ENCODE measurements at regions not wholly inside any gene's neighbourhood (a gene's known extent, or its start where the extent isn't known, plus 50 kb on each side); places are given as distances from the start of the nearest gene placed in this dataset.
A peak's percentile ranks its signal among the peaks of the same experiment; 100 is the strongest.

- no peak for DNase-seq (ENCODE audit: low read depth in 2 of 2)
- TF ChIP-seq CTCF (IDR thresholded peaks at IDR 0.05; ENCODE audit: low read depth, low read length): no peak
- no peak overlapping the region for H3K4me3 ChIP-seq (replicated peaks in 1 of 2; ENCODE audit: low read depth in 2 of 2, low read length in 2 of 2)
These were observed 204.5 kb upstream of the CMC1 start for GRCh38 chr3:28036599-28037575.

- H3K4me3 ChIP-seq (replicated peaks in 1 of 2; ENCODE audit: low read depth in 2 of 2, low read length in 2 of 2): no peak overlapping the region
- DNase-seq (ENCODE audit: low read depth in 2 of 2): no peak
- no peak for TF ChIP-seq CTCF (IDR thresholded peaks at IDR 0.05; ENCODE audit: low read depth, low read length)
These were observed 202.2 kb upstream of the CMC1 start for GRCh38 chr3:28039234-28039633.

GRCh38 chr3:28039829-28040228, 201.6 kb upstream of the CMC1 start:
- no peak for TF ChIP-seq CTCF (IDR thresholded peaks at IDR 0.05; ENCODE audit: low read depth, low read length)

GRCh38 chr3:28042095-28042635, 199.3 kb upstream of the CMC1 start:
- no peak overlapping the region for H3K4me3 ChIP-seq (replicated peaks in 1 of 2; ENCODE audit: low read depth in 2 of 2, low read length in 2 of 2)
- DNase-seq (ENCODE audit: low read depth in 2 of 2): no peak
- no peak for TF ChIP-seq CTCF (IDR thresholded peaks at IDR 0.05; ENCODE audit: low read depth, low read length)

More at GRCh38 chr3:28039829-28040228, 201.6 kb upstream of the CMC1 start:
- H3K4me3 ChIP-seq (replicated peaks in 1 of 2; ENCODE audit: low read depth in 2 of 2, low read length in 2 of 2): no peak overlapping the region
- DNase-seq (ENCODE audit: low read depth in 2 of 2): no peak

- no peak for DNase-seq (ENCODE audit: low read depth in 2 of 2)
- no peak overlapping the region for H3K4me3 ChIP-seq (replicated peaks in 1 of 2; ENCODE audit: low read depth in 2 of 2, low read length in 2 of 2)
- TF ChIP-seq CTCF (IDR thresholded peaks at IDR 0.05; ENCODE audit: low read depth, low read length): no peak
These were observed 198.7 kb upstream of the CMC1 start for GRCh38 chr3:28042707-28043106.

- DNase-seq (ENCODE audit: low read depth in 2 of 2): peak in 1 of 2 donors; percentile 16
- TF ChIP-seq CTCF (IDR thresholded peaks at IDR 0.05; ENCODE audit: low read depth, low read length): no peak
- H3K4me3 ChIP-seq (replicated peaks in 1 of 2; ENCODE audit: low read depth in 2 of 2, low read length in 2 of 2): no peak overlapping the region
These were observed 191.3 kb upstream of the CMC1 start for GRCh38 chr3:28050120-28050519.

Data from cardiac fibroblast (primary cell).